Panc1 (cell line): ENCODE measurements at regions not wholly inside any gene's neighbourhood (a gene's known extent, or its start where the extent isn't known, plus 50 kb on each side); places are given as distances from the start of the nearest gene placed in this dataset.

Experiments
- ATAC-seq: fragments of 200-7000 bp; cut with Tn5 transposase; 2 replicates; pipeline ENCODE4 v1.9.1; 2020; ENCODE audit warnings: mild to moderate bottlenecking, moderate library complexity
- BruUV-seq: library from RNA; stranded (reverse); fragments of 400-500 nt; replicated peaks from 2 replicates; lab custom pipeline; 2021; lab: Mats Ljungman, UMichigan
- CTCF ChIA-PET: fragments of 300-600 bp; sonication (Branson Sonifier 250); formaldehyde crosslinking; loops from one replicate; lab custom pipeline; 2022; ENCODE audit warnings: antibody characterized with exemption; lab: Charles Lee
- POLR2A ChIA-PET: fragments of 300-600 bp; sonication (Branson Sonifier 250); formaldehyde crosslinking; loops from one replicate; lab custom pipeline; 2022; ENCODE audit warnings: antibody characterized with exemption; lab: Charles Lee
- DNase-seq: peaks from one replicate; pipeline ENCODE4 v3.0.0-alpha.2; 2010; ENCODE audit warnings: low read depth, low spot score
- H3K27ac ChIP-seq: 2 replicates; pipeline ENCODE4 v1.5.1; 2011; ENCODE audit warnings: mild to moderate bottlenecking, low read length, inconsistent platforms
- H3K27me3 ChIP-seq: fragments of 200-500 bp; sonication (Bioruptor generic); 2 replicates; pipeline ENCODE4 v1.6.0; 2014; ENCODE audit warnings: low read length, inconsistent platforms; ENCODE audit not compliant: control insufficient read depth, insufficient read depth
- H3K36me3 ChIP-seq: fragments of 200-500 bp; sonication (Bioruptor generic); 2 replicates; pipeline ENCODE4 v1.5.1; 2014; ENCODE audit warnings: inconsistent platforms, mild to moderate bottlenecking, low read length, moderate library complexity; ENCODE audit not compliant: control insufficient read depth, insufficient read depth
- H3K4me1 ChIP-seq: 2 replicates; pipeline ENCODE4 v1.5.1; 2011; ENCODE audit warnings: inconsistent platforms, mild to moderate bottlenecking, low read length, moderate library complexity; ENCODE audit not compliant: control insufficient read depth, insufficient read depth
- H3K4me3 ChIP-seq, 2 experiments: 2 replicates each; pipeline ENCODE4 v1.5.1; 2011 to 2012; ENCODE audit warnings: low read depth in 2 of 2, low read length in 2 of 2, mild to moderate bottlenecking in 2 of 2, inconsistent platforms in 1 of 2, moderate library complexity in 1 of 2
- H3K9me3 ChIP-seq: fragments of 200-500 bp; sonication (Bioruptor generic); 2 replicates; pipeline ENCODE4 v1.5.1; 2014; ENCODE audit warnings: low read depth, mild to moderate bottlenecking, inconsistent platforms, low read length, moderate library complexity; ENCODE audit not compliant: control insufficient read depth, insufficient read depth
- POLR2AphosphoS5 ChIP-seq: IDR thresholded peaks from 2 replicates; pipeline ENCODE4 v1.6.1; 2012; ENCODE audit warnings: mild to moderate bottlenecking, low read depth, low read length, moderate library complexity
- SIN3A ChIP-seq: IDR thresholded peaks from 2 replicates; pipeline ENCODE4 v1.6.1; 2012; ENCODE audit warnings: low read depth, mild to moderate bottlenecking, low read length, moderate library complexity, borderline replicate concordance; ENCODE audit not compliant: insufficient read depth
- TCF7L2 ChIP-seq: IDR thresholded peaks from 2 replicates; pipeline ENCODE4 v1.6.1; 2011; ENCODE audit warnings: mild to moderate bottlenecking, low read depth, low read length, inconsistent platforms
- in situ Hi-C: cut with HindIII; loops from 2 replicates; pipeline ENCODE4 v1.10.0; 2016; ENCODE audit warnings: low sequenced_read_pairs, low pct_unique_long_range_greater_than_20kb
- intact Hi-C: fragments of 100-400 bp; cut with micrococcal nuclease; formaldehyde crosslinking; loops from one replicate; pipeline ENCODE4 v1.10.0; 2022; ENCODE audit not compliant: unreplicated experiment
- TF ChIP-seq, protein P1 (sequence below): fragments of 450-650 bp; IDR thresholded peaks from 2 replicates; pipeline ENCODE4 v1.5.1; 2017; ENCODE audit warnings: mild to moderate bottlenecking
- TF ChIP-seq, protein P2 (sequence below), 2 experiments: IDR thresholded peaks; 2 replicates each; pipeline ENCODE4 v1.6.1; 2011 to 2012; ENCODE audit warnings: low read depth in 2 of 2, control low read depth in 1 of 2, low read length in 1 of 2, mild to moderate bottlenecking in 1 of 2, moderate library complexity in 1 of 2; ENCODE audit not compliant: insufficient read depth in 1 of 2

GRCh38 chr6:18823782-18824386 lies 436.7 kb downstream of the RNF144B start:
- BruUV-seq, result no TSS peak
- ChIA-PET POLR2A (no interaction called here), CTCF (no interaction called here)
- H3K4me3 ChIP-seq, result no peak overlapping the region
- peak; percentile 7 for DNase-seq
- in situ Hi-C loops, result no loop called here
- H3K27me3 ChIP-seq, result no peaks in the 10 kb centered on the region
- TF ChIP-seq, protein P1, sequence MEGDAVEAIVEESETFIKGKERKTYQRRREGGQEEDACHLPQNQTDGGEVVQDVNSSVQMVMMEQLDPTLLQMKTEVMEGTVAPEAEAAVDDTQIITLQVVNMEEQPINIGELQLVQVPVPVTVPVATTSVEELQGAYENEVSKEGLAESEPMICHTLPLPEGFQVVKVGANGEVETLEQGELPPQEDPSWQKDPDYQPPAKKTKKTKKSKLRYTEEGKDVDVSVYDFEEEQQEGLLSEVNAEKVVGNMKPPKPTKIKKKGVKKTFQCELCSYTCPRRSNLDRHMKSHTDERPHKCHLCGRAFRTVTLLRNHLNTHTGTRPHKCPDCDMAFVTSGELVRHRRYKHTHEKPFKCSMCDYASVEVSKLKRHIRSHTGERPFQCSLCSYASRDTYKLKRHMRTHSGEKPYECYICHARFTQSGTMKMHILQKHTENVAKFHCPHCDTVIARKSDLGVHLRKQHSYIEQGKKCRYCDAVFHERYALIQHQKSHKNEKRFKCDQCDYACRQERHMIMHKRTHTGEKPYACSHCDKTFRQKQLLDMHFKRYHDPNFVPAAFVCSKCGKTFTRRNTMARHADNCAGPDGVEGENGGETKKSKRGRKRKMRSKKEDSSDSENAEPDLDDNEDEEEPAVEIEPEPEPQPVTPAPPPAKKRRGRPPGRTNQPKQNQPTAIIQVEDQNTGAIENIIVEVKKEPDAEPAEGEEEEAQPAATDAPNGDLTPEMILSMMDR, result peak; percentile 79
- TF ChIP-seq POLR2AphosphoS5 (no peak), TCF7L2 (no peak), SIN3A (no peak)
- TF ChIP-seq, protein P2, sequence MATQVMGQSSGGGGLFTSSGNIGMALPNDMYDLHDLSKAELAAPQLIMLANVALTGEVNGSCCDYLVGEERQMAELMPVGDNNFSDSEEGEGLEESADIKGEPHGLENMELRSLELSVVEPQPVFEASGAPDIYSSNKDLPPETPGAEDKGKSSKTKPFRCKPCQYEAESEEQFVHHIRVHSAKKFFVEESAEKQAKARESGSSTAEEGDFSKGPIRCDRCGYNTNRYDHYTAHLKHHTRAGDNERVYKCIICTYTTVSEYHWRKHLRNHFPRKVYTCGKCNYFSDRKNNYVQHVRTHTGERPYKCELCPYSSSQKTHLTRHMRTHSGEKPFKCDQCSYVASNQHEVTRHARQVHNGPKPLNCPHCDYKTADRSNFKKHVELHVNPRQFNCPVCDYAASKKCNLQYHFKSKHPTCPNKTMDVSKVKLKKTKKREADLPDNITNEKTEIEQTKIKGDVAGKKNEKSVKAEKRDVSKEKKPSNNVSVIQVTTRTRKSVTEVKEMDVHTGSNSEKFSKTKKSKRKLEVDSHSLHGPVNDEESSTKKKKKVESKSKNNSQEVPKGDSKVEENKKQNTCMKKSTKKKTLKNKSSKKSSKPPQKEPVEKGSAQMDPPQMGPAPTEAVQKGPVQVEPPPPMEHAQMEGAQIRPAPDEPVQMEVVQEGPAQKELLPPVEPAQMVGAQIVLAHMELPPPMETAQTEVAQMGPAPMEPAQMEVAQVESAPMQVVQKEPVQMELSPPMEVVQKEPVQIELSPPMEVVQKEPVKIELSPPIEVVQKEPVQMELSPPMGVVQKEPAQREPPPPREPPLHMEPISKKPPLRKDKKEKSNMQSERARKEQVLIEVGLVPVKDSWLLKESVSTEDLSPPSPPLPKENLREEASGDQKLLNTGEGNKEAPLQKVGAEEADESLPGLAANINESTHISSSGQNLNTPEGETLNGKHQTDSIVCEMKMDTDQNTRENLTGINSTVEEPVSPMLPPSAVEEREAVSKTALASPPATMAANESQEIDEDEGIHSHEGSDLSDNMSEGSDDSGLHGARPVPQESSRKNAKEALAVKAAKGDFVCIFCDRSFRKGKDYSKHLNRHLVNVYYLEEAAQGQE (IDR thresholded peaks at IDR 0.05; ENCODE audit: insufficient read depth in 1 of 2, low read depth in 2 of 2, low read length in 1 of 2), result no peak
- H3K9me3 ChIP-seq, result peaks cover 17% of the 10 kb centered on the region; the same call in 1 of the 2 replicates
- ATAC-seq, result no peak
- H3K27ac ChIP-seq, result no peak overlapping the region
- H3K4me1 ChIP-seq, result no peaks in the 10 kb centered on the region
- H3K36me3 ChIP-seq, result no peaks in the 10 kb centered on the region
- intact Hi-C loops, result no loop called here

GRCh38 chr6:18829272-18829870 lies 442.2 kb downstream of the RNF144B start:
- TF ChIP-seq, protein P2 (IDR thresholded peaks at IDR 0.05; ENCODE audit: insufficient read depth in 1 of 2, low read depth in 2 of 2, low read length in 1 of 2), result no peak
- TF ChIP-seq TCF7L2, result no peak
- TF ChIP-seq SIN3A, result no peak
- no peak for TF ChIP-seq POLR2AphosphoS5
- TF ChIP-seq, protein P1, result no peak
- in situ Hi-C loops, result no loop called here

More at GRCh38 chr6:18829272-18829870, 442.2 kb downstream of the RNF144B start:
- Histone ChIP-seq H3K4me3 (no peak overlapping the region), H3K36me3 (no peaks in the 10 kb centered on the region), H3K27ac (no peak overlapping the region), H3K4me1 (no peaks in the 10 kb centered on the region), H3K27me3 (no peaks in the 10 kb centered on the region), H3K9me3 (peaks cover 6% of the 10 kb centered on the region; the same call in 1 of the 2 replicates)
- ATAC-seq (no peak), DNase-seq (no peak)
- ChIA-PET POLR2A (no interaction called here), CTCF (no interaction called here)
- intact Hi-C loops, result no loop called here
- no TSS peak for BruUV-seq
